ENCODE measurements at regions not wholly inside any gene's neighbourhood (a gene's known extent, or its start where the extent isn't known, plus 50 kb on each side); places are given as distances from the start of the nearest gene placed in this dataset.

DNA sequence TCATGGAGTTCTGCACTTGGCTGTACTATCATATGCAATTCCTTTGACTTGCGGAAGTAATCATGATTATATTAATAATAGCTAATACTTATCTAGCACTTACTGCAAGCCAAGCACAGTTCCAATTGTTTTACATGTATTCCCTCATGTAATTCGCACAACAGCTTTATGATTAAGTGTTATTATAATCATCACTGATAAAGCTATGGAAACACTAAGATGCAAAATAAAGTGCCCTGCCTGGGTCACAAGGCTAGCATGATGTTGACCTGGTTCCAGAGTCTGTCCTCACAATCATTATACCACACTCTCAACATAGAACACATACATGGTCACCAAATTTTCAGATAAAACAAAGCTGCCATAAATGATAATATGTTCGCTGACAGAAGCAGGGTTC is 234.6 kb downstream of the FMR1NB start:
- TF ChIP-seq, protein P1, sequence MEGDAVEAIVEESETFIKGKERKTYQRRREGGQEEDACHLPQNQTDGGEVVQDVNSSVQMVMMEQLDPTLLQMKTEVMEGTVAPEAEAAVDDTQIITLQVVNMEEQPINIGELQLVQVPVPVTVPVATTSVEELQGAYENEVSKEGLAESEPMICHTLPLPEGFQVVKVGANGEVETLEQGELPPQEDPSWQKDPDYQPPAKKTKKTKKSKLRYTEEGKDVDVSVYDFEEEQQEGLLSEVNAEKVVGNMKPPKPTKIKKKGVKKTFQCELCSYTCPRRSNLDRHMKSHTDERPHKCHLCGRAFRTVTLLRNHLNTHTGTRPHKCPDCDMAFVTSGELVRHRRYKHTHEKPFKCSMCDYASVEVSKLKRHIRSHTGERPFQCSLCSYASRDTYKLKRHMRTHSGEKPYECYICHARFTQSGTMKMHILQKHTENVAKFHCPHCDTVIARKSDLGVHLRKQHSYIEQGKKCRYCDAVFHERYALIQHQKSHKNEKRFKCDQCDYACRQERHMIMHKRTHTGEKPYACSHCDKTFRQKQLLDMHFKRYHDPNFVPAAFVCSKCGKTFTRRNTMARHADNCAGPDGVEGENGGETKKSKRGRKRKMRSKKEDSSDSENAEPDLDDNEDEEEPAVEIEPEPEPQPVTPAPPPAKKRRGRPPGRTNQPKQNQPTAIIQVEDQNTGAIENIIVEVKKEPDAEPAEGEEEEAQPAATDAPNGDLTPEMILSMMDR (conservative IDR thresholded peaks at IDR 0.05; ENCODE audit: low read depth, low read length): no peak
- no peaks in the 10 kb centered on the region for H3K27me3 ChIP-seq (ENCODE audit: insufficient read depth, low read depth)
- H3K4me1 ChIP-seq (ENCODE audit: low read depth, poor library complexity, severe bottlenecking): no peaks in the 10 kb centered on the region
- no peak overlapping the region for H3K9ac ChIP-seq
- no peaks in the 10 kb centered on the region for H3K36me3 ChIP-seq (ENCODE audit: insufficient read depth)
- H3K79me2 ChIP-seq (ENCODE audit: insufficient read depth, low read depth): no peaks in the 10 kb centered on the region
- no peak overlapping the region for H3K4me2 ChIP-seq
- no peak overlapping the region for H3K27ac ChIP-seq
- no peaks in the 10 kb centered on the region for H4K20me1 ChIP-seq (ENCODE audit: insufficient read depth)
- H3K4me3 ChIP-seq (IDR thresholded peaks at IDR 0.05; ENCODE audit: insufficient read depth, low read depth, low read length): no peak overlapping the region
- H2AFZ ChIP-seq (ENCODE audit: low read depth): no peak overlapping the region

DNA sequence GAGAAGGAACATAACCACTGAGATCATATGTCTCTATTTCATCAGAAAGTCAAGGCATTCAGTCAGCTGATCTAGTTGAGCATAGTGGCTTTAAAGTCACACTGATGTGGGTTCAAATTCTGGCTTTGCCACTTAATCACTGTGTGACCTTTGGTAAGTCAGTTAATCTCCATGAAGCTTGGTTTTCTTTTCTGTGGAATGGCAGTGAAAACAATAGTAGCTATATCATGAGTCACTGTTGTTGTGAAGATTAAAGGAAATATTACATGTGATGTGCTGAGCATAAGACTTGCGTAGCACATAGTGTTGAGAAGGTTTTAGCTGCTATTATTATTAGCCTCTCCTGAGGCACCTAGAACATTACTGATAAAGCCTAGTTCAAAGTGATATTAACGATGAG is 242.2 kb downstream of the FMR1NB start:
- Histone ChIP-seq H3K79me2 (ENCODE audit: insufficient read depth, low read depth) (no peaks in the 10 kb centered on the region), H3K4me3 (IDR thresholded peaks at IDR 0.05; ENCODE audit: insufficient read depth, low read depth, low read length) (no peak overlapping the region), H3K4me2 (no peak overlapping the region), H4K20me1 (ENCODE audit: insufficient read depth) (no peaks in the 10 kb centered on the region), H3K9ac (no peak overlapping the region), H3K4me1 (ENCODE audit: low read depth, poor library complexity, severe bottlenecking) (no peaks in the 10 kb centered on the region), H3K27me3 (ENCODE audit: insufficient read depth, low read depth) (no peaks in the 10 kb centered on the region), H3K27ac (no peak overlapping the region), H2AFZ (ENCODE audit: low read depth) (no peak overlapping the region), H3K36me3 (ENCODE audit: insufficient read depth) (no peaks in the 10 kb centered on the region)
- TF ChIP-seq, protein P1 (conservative IDR thresholded peaks at IDR 0.05; ENCODE audit: low read depth, low read length): no peak

DNA sequence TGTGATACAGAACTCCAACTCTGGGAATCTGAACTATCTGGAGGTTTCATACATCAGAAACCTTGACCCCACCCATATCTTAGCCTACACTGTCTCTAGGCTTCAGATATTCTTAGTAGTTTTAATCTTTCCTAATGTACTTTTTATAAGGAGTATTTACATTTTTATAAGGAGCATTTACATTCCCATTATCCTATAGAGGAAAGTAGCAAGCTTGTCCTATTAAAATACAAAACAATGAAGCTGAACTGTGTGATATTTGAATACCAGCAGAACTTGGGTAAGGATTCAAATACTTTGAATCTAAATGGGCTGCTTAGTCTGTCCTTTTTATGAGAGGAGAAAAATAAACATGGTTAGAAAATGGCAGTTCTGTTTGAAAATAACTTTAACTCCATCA is 247.4 kb downstream of the FMR1NB start:
- H3K36me3 ChIP-seq (ENCODE audit: insufficient read depth): no peaks in the 10 kb centered on the region
- no peak overlapping the region for H3K4me3 ChIP-seq (IDR thresholded peaks at IDR 0.05; ENCODE audit: insufficient read depth, low read depth, low read length)
- H4K20me1 ChIP-seq (ENCODE audit: insufficient read depth): no peaks in the 10 kb centered on the region
- H3K4me2 ChIP-seq: no peak overlapping the region
- H3K4me1 ChIP-seq (ENCODE audit: low read depth, poor library complexity, severe bottlenecking): no peaks in the 10 kb centered on the region
- no peaks in the 10 kb centered on the region for H3K27me3 ChIP-seq (ENCODE audit: insufficient read depth, low read depth)
- TF ChIP-seq, protein P1 (conservative IDR thresholded peaks at IDR 0.05; ENCODE audit: low read depth, low read length): no peak
- no peak overlapping the region for H3K27ac ChIP-seq
- H2AFZ ChIP-seq (ENCODE audit: low read depth): no peak overlapping the region
- no peak overlapping the region for H3K9ac ChIP-seq
- H3K79me2 ChIP-seq (ENCODE audit: insufficient read depth, low read depth): no peaks in the 10 kb centered on the region

DNA sequence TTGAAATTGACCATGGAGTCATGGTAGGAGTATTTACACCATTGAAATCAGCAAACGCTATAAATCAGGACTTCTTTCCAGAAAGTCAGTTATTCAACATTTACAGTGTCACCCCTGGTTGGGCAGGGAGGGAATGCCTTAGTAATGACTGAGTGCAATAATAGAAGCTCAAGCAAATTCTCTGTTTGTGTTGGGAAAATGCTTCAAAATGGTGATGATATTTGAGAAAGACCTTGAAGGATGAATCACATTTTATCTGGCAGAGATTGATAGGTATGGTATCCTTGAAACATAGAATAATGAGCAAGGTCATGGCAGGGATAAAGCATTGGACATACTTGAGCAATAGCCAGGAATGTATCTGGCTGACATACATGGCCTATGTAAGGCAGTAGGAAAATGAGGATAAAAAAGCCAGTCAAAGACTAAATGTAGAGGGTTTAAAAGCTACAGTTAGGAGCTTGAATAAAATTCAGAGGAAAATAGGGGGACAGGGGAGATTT is 248.7 kb downstream of the FMR1NB start:
- TF ChIP-seq, protein P1 (conservative IDR thresholded peaks at IDR 0.05; ENCODE audit: low read depth, low read length): no peak

More for the DNA sequence above, 248.7 kb downstream of the FMR1NB start:
- Histone ChIP-seq H3K9ac (no peak overlapping the region), H3K27me3 (ENCODE audit: insufficient read depth, low read depth) (no peaks in the 10 kb centered on the region), H3K4me1 (ENCODE audit: low read depth, poor library complexity, severe bottlenecking) (no peaks in the 10 kb centered on the region), H3K4me2 (no peak overlapping the region), H4K20me1 (ENCODE audit: insufficient read depth) (no peaks in the 10 kb centered on the region), H3K36me3 (ENCODE audit: insufficient read depth) (no peaks in the 10 kb centered on the region), H3K4me3 (IDR thresholded peaks at IDR 0.05; ENCODE audit: insufficient read depth, low read depth, low read length) (no peak overlapping the region), H2AFZ (ENCODE audit: low read depth) (no peak overlapping the region), H3K79me2 (ENCODE audit: insufficient read depth, low read depth) (no peaks in the 10 kb centered on the region), H3K27ac (no peak overlapping the region)

Data from KMS-11 (cell line).